ENCODE measurements at regions not wholly inside any gene's neighbourhood (a gene's known extent, or its start where the extent isn't known, plus 50 kb on each side); places are given as distances from the start of the nearest gene placed in this dataset.

DNA sequence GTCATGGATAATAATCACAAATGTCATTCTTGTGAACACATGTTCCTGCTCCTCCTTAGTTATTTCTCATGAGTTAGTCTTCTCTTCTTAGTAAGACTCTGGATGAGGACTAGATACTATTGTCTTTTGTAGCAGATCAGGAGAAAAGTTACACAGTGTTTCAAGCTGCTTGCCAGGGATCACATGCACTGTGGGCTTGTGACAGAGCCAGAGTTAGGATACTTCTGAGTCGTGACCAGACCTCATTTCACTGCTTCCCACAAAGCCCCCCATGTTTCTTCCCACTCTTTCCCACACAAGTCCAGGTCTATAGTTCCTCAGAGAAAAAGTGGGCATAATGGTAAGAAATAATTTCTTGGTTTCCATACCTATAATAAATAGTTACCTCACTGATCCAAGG, 80.2 kb upstream of the LRATD1 start:
- H3K9me3 ChIP-seq (ENCODE audit: control insufficient read depth, insufficient read depth, low read length) = no peaks in the 10 kb centered on the region

DNA sequence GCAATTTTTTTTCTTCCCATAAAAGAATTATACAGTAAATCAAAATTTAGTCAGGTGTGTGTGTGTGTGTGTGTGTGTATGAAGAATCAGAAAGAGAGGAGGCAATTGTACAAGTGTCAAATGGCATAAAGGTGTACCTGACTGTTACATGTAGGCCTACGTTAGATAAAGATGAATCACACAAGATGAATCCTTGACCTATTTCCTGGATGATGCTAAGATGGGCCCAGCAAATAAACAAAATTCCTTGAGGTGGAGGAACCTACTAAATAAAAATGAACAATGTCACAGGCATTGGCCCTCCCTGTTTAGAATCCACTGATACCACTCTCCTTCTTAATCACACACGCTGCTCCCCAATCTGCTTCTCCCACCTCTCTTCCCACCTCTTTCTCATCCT, 79.7 kb upstream of the LRATD1 start:
- Histone ChIP-seq H3K4me1 (ENCODE audit: control insufficient read depth, insufficient read depth, low read length) (no peaks in the 10 kb centered on the region), H3K9ac (ENCODE audit: low read depth, low read length) (no peak overlapping the region), H3K9me3 (ENCODE audit: control insufficient read depth, insufficient read depth, low read length) (no peaks in the 10 kb centered on the region)

More for the DNA sequence above, 80.2 kb upstream of the LRATD1 start:
- Histone ChIP-seq H3K4me3 (ENCODE audit: low read depth, low read length) (no peak overlapping the region), H3K4me1 (ENCODE audit: control insufficient read depth, insufficient read depth, low read length) (no peaks in the 10 kb centered on the region), H3K9ac (ENCODE audit: low read depth, low read length) (no peak overlapping the region), H3K27me3 (ENCODE audit: control insufficient read depth, insufficient read depth, low read length) (no peaks in the 10 kb centered on the region), H3K36me3 (ENCODE audit: control insufficient read depth, insufficient read depth, low read length) (no peaks in the 10 kb centered on the region)

DNA sequence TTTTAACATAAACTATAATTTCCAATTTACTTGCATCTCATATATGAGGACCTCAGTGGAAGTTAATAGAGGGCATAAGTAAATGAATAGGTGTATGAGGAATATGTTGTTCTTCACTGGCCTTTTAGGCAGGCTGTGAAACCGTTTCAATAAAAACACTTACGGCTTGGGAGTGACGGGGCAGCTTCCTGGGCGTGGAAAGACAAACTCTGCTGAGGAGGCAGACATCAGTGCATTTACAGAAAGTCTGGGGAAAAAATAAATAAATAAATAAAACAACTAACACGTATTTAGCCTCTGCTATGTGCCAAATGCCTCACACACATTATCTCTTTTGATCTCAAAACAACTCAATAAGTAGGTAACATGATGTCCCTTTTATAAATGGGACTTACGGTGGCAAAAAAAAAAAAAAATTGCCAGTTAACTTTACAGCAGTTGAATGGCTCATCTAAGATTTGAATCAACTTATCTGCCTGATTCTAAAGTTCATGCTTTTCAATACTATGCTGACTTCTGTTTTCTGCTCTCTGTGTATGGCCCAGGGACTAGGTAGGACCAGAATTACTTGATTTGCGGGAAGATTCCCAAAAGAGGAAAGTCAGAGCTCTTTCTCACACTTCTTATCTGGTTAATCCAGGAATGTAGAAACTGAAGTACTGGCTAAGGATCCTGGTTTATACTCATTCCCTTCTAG, 77.5 kb upstream of the LRATD1 start:
- no peaks in the 10 kb centered on the region for H3K36me3 ChIP-seq (ENCODE audit: control insufficient read depth, insufficient read depth, low read length)
- no peaks in the 10 kb centered on the region for H3K4me1 ChIP-seq (ENCODE audit: control insufficient read depth, insufficient read depth, low read length)
- no peak overlapping the region for H3K4me3 ChIP-seq (ENCODE audit: low read depth, low read length)
- H3K27me3 ChIP-seq (ENCODE audit: control insufficient read depth, insufficient read depth, low read length) = no peaks in the 10 kb centered on the region
- H3K9ac ChIP-seq (ENCODE audit: low read depth, low read length) = no peak overlapping the region
- H3K9me3 ChIP-seq (ENCODE audit: control insufficient read depth, insufficient read depth, low read length) = no peaks in the 10 kb centered on the region

More for the DNA sequence above, 79.7 kb upstream of the LRATD1 start:
- H3K36me3 ChIP-seq (ENCODE audit: control insufficient read depth, insufficient read depth, low read length) = no peaks in the 10 kb centered on the region
- H3K27me3 ChIP-seq (ENCODE audit: control insufficient read depth, insufficient read depth, low read length) = no peaks in the 10 kb centered on the region
- H3K4me3 ChIP-seq (ENCODE audit: low read depth, low read length) = no peak overlapping the region

- H3K9me3 ChIP-seq (ENCODE audit: control insufficient read depth, insufficient read depth, low read length) = no peaks in the 10 kb centered on the region
- H3K4me3 ChIP-seq (ENCODE audit: low read depth, low read length) = no peak overlapping the region
Observed at GRCh38 chr2:14557111-14557510, 75.4 kb upstream of the LRATD1 start.

GRCh38 chr2:14557916-14558315, 74.6 kb upstream of the LRATD1 start:
- Histone ChIP-seq H3K9ac (ENCODE audit: low read depth, low read length) (no peak overlapping the region), H3K27me3 (ENCODE audit: control insufficient read depth, insufficient read depth, low read length) (no peaks in the 10 kb centered on the region), H3K9me3 (ENCODE audit: control insufficient read depth, insufficient read depth, low read length) (no peaks in the 10 kb centered on the region)

More at GRCh38 chr2:14557111-14557510, 75.4 kb upstream of the LRATD1 start:
- H3K9ac ChIP-seq (ENCODE audit: low read depth, low read length) = no peak overlapping the region
- no peaks in the 10 kb centered on the region for H3K36me3 ChIP-seq (ENCODE audit: control insufficient read depth, insufficient read depth, low read length)
- no peaks in the 10 kb centered on the region for H3K4me1 ChIP-seq (ENCODE audit: control insufficient read depth, insufficient read depth, low read length)
- no peaks in the 10 kb centered on the region for H3K27me3 ChIP-seq (ENCODE audit: control insufficient read depth, insufficient read depth, low read length)

GRCh38 chr2:14558335-14558919, 74.1 kb upstream of the LRATD1 start:
- Histone ChIP-seq H3K4me3 (ENCODE audit: low read depth, low read length) (no peak overlapping the region), H3K9me3 (ENCODE audit: control insufficient read depth, insufficient read depth, low read length) (no peaks in the 10 kb centered on the region), H3K36me3 (ENCODE audit: control insufficient read depth, insufficient read depth, low read length) (no peaks in the 10 kb centered on the region), H3K4me1 (ENCODE audit: control insufficient read depth, insufficient read depth, low read length) (no peaks in the 10 kb centered on the region), H3K9ac (ENCODE audit: low read depth, low read length) (no peak overlapping the region), H3K27me3 (ENCODE audit: control insufficient read depth, insufficient read depth, low read length) (no peaks in the 10 kb centered on the region)

More at GRCh38 chr2:14557916-14558315, 74.6 kb upstream of the LRATD1 start:
- no peaks in the 10 kb centered on the region for H3K4me1 ChIP-seq (ENCODE audit: control insufficient read depth, insufficient read depth, low read length)
- H3K4me3 ChIP-seq (ENCODE audit: low read depth, low read length) = no peak overlapping the region
- H3K36me3 ChIP-seq (ENCODE audit: control insufficient read depth, insufficient read depth, low read length) = no peaks in the 10 kb centered on the region

DNA sequence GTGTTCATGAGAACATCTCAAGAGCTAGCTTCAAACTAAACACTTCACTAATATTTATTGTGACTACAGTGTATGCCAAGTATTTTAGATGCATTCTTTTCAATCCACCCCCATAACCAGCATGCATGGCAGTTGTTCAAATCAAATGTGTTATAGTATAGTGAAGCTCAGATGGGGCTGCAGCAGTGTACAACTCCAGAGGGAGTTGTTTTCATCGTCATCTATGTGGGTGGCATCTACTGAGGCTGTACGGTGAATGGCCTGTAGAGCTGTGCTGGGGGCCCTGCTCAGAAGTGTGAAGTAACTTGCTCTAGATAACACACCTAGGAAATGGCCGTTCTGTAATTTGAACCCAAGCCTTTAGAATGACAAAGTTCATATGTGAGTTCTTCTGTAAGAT, 71.8 kb upstream of the LRATD1 start:
- H3K36me3 ChIP-seq (ENCODE audit: control insufficient read depth, insufficient read depth, low read length) = no peaks in the 10 kb centered on the region
- no peaks in the 10 kb centered on the region for H3K9me3 ChIP-seq (ENCODE audit: control insufficient read depth, insufficient read depth, low read length)
- H3K9ac ChIP-seq (ENCODE audit: low read depth, low read length) = no peak overlapping the region
- H3K4me3 ChIP-seq (ENCODE audit: low read depth, low read length) = no peak overlapping the region
- H3K4me1 ChIP-seq (ENCODE audit: control insufficient read depth, insufficient read depth, low read length) = no peaks in the 10 kb centered on the region
- H3K27me3 ChIP-seq (ENCODE audit: control insufficient read depth, insufficient read depth, low read length) = no peaks in the 10 kb centered on the region

- no peak overlapping the region for H3K4me3 ChIP-seq (ENCODE audit: low read depth, low read length)
- H3K36me3 ChIP-seq (ENCODE audit: control insufficient read depth, insufficient read depth, low read length) = no peaks in the 10 kb centered on the region
- H3K4me1 ChIP-seq (ENCODE audit: control insufficient read depth, insufficient read depth, low read length) = no peaks in the 10 kb centered on the region
- H3K9ac ChIP-seq (ENCODE audit: low read depth, low read length) = no peak overlapping the region
- H3K9me3 ChIP-seq (ENCODE audit: control insufficient read depth, insufficient read depth, low read length) = no peaks in the 10 kb centered on the region
- H3K27me3 ChIP-seq (ENCODE audit: control insufficient read depth, insufficient read depth, low read length) = no peaks in the 10 kb centered on the region
Observed at GRCh38 chr2:14563324-14563723, 69.2 kb upstream of the LRATD1 start.

DNA sequence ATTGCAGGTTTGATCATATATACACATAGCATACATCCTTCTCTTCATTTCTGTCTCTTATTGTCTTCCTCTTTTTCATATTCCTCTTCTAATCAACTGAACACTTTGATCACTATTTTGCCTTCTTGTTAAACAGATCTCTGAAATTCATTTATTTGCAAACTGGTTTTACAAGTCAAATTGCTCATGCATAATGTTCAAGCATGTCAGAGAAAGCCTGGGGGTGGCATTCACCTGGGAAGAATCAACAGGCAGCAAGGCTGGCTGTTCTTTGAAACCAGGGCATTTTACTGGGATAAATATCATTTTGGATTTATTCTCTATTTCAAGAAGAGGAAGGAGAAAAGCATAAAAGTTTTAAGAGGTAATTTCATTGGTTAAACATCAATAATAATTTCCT, 66.9 kb upstream of the LRATD1 start:
- Histone ChIP-seq H3K27me3 (ENCODE audit: control insufficient read depth, insufficient read depth, low read length) (no peaks in the 10 kb centered on the region), H3K9me3 (ENCODE audit: control insufficient read depth, insufficient read depth, low read length) (no peaks in the 10 kb centered on the region), H3K4me3 (ENCODE audit: low read depth, low read length) (no peak overlapping the region), H3K36me3 (ENCODE audit: control insufficient read depth, insufficient read depth, low read length) (no peaks in the 10 kb centered on the region), H3K9ac (ENCODE audit: low read depth, low read length) (no peak overlapping the region), H3K4me1 (ENCODE audit: control insufficient read depth, insufficient read depth, low read length) (no peaks in the 10 kb centered on the region)

- H3K9me3 ChIP-seq (ENCODE audit: control insufficient read depth, insufficient read depth, low read length) = no peaks in the 10 kb centered on the region
- no peaks in the 10 kb centered on the region for H3K36me3 ChIP-seq (ENCODE audit: control insufficient read depth, insufficient read depth, low read length)
- no peak overlapping the region for H3K9ac ChIP-seq (ENCODE audit: low read depth, low read length)
- H3K4me3 ChIP-seq (ENCODE audit: low read depth, low read length) = no peak overlapping the region
- H3K27me3 ChIP-seq (ENCODE audit: control insufficient read depth, insufficient read depth, low read length) = no peaks in the 10 kb centered on the region
- no peaks in the 10 kb centered on the region for H3K4me1 ChIP-seq (ENCODE audit: control insufficient read depth, insufficient read depth, low read length)
Observed at GRCh38 chr2:14567561-14567960, 65.0 kb upstream of the LRATD1 start.

GRCh38 chr2:14569294-14569693, 63.2 kb upstream of the LRATD1 start:
- Histone ChIP-seq H3K36me3 (ENCODE audit: control insufficient read depth, insufficient read depth, low read length) (no peaks in the 10 kb centered on the region), H3K4me3 (ENCODE audit: low read depth, low read length) (no peak overlapping the region), H3K4me1 (ENCODE audit: control insufficient read depth, insufficient read depth, low read length) (no peaks in the 10 kb centered on the region), H3K9ac (ENCODE audit: low read depth, low read length) (no peak overlapping the region), H3K9me3 (ENCODE audit: control insufficient read depth, insufficient read depth, low read length) (no peaks in the 10 kb centered on the region), H3K27me3 (ENCODE audit: control insufficient read depth, insufficient read depth, low read length) (no peaks in the 10 kb centered on the region)

DNA sequence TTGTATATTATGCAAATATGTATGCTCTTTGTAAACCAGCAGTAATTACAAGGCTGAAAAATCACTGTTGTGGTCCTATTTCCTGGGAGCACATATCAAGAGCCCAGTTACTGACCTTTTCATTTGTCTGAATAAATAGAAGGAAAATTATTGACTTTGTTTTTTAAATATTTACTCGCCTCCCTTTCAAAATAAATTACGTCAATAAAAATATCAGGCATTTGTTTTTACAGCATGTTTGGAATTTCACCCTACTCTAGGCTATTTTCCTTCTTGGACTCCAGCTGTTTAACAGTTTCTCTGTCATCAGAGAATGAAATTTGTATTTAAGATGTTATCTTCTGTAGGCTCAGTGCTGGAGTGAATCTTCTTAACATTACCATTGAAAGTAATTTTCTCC, 59.9 kb upstream of the LRATD1 start:
- Histone ChIP-seq H3K9me3 (ENCODE audit: control insufficient read depth, insufficient read depth, low read length) (no peaks in the 10 kb centered on the region), H3K4me1 (ENCODE audit: control insufficient read depth, insufficient read depth, low read length) (no peaks in the 10 kb centered on the region), H3K27me3 (ENCODE audit: control insufficient read depth, insufficient read depth, low read length) (no peaks in the 10 kb centered on the region), H3K36me3 (ENCODE audit: control insufficient read depth, insufficient read depth, low read length) (no peaks in the 10 kb centered on the region), H3K4me3 (ENCODE audit: low read depth, low read length) (no peak overlapping the region), H3K9ac (ENCODE audit: low read depth, low read length) (no peak overlapping the region)
